ENCODE measurements at regions not wholly inside any gene's neighbourhood (a gene's known extent, or its start where the extent isn't known, plus 50 kb on each side); places are given as distances from the start of the nearest gene placed in this dataset.

DNA sequence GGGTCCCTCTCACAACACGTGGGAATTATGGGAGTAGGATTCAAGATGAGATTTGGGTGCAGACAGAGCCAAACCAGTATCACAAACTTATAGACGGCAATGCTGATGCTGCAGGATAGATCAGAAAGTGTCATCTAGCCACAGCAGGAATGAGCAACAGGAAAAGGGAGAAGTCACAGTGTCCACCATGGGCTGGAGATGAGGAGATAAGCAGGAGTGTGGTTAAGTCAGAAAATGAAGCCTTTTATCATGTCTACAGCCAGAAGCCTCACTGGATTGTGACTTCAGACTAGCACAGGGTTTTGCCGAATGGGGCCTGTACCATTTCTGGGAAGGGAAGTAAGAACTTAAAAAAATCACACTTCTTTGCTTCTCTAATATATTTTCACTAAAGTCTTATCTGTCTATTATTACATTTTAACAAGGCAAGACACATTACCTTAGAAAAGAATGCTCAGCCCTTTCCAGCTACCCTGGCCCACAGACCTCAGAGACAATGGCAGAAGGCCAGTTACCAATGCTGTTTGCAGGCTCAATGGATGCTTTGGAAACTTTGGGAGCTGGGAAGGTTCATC is 490.2 kb upstream of the SALL1 start:
- DNase-seq, result no peak

DNA sequence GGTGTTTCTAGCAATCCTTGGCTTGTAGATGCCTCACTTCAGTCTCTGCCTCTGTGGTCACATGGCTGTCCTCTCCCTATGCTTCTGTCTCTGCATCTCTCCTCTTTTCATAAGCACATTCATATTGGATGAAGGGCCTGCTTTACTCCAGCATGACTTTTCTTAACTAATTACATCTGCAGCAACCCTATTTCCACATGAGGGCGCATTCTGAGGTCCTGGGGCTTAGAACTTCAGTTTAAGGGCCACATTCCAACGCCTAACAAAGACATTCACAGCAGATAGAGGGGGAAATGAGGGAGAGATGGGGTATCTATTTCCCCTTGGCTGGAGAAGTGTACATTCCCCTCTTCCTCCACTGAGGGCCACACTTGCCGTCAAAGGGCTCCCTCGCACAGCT is 489.1 kb upstream of the SALL1 start:
- no peak for DNase-seq

DNA sequence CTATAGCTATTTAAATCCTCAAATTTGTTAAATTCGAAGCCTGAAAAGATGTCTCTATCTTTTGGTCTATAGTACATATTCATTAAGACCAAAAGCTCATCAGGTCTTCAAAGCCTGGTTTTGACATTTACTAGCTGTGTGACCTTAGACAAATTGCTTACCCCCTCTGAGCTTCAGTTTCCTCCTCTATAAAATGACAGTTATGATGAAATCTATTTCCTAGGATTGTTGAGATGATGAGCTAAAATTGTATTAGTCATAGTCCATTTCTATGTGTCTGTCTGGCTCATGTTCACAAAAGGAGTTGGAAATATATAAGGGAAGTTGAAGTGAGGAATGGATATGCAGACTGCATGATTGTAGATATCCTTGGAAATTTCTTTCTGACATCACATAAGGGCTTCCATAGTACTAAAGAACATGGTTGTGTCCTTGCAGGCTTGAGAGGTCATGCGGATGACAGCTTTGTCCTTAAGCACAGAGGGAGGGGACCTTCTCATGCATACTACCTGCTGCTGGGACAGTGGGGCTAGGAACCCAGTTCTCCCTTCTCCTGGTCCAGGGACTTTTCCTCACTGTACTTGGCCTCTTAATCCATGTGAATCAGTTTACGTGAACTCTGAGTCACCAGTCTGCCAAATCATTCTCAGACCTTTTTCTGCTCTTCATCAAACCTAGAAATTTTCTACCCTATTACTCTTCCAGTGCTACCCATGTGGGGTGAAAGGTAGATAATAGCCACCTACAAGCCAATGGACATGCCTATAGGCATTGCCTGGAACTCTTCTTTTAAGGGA is 487.5 kb upstream of the SALL1 start:
- no peak for DNase-seq

DNA sequence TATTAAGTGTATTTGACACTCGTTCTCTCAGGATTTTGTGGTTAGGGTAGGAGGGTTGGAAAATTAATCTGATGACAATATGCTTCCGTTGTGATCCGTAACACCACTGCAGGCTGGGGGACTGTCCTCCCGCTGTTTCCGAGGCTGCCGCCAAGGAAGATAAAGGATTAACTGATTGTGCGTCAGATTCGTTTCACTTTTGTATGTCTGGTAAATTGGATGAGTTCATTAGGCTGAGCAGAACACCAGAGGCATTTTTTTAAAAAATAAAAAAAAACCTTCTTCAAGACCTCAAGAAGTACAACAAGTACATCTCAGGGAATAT is 486.7 kb upstream of the SALL1 start:
- no peak for DNase-seq

DNA sequence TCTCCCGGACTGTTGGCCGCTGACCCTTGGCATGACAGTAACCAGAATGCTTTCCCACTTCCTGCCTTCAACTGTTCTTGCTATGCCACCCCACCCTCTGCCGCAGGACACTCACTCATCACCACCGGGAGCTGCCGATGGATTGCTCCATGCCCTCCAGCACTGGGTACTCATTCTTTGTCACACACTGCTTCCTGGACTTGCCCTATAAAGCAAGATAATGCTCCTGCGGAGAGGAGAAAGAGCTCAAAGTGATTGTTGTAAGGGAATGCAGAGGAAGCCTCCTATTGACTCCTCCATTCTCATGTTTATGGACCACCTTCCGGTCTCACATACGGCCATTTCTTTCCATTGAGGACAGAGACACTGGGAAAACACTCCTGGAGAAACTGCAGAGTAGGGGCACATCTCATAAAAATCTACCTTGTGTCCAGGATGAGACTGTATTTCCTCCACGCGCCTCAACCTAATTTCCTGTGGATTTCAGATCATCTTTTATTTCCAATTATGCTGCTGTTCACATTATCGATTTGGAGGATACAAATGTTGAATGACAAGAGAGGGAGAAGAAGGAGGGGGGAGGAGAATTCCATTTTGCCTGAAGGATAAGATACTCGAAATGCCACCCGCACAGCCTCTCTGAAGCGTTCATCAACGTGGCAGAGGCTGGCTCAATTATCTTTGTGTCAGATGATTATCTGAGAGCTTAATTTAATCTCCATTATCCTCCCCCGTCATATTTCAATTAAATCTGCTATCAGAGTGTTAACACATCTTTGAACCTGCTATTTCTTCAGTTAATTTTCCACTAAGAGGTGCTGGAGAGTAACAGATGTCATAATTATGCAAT is 486.1 kb upstream of the SALL1 start:
- no peak for DNase-seq

DNA sequence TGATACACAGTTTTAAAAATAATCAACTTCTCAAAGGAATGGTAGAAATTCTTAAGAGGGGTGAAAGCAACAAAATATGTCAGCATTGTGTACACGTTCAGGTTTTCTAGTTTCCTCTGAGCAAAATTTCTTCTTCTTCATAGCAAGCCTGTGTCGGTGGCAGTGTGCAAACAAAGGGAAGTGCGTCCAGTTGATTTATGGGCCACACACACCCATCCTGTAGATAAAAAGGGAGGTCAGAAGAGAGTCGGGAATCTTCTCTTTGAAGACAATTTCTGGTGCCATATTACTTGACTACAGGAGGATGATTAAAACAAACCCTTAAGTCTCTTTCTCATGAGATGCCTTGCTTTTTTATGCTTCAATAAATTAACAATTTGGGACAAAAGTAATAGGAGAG is 484.1 kb upstream of the SALL1 start:
- no peak for DNase-seq

DNA sequence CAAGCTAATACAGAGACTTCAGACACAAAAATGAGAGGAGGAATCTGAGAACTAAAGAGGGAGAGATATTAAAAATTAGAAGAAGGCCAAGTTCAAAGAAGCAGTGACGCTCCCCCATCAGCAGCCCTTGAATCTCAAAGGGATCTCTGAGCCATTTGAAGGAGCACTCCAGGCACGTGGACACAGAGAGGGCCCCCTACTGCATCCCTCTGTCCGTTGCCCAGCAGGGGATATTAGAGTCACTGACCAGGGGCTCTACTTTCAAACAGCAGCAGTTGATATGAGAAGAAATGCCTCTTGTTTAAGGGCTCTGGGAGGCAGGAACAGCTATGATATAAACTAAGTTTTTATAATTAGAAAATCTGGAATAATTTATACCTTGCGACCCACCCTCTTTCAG is 479.0 kb upstream of the SALL1 start:
- no peak for DNase-seq

DNA sequence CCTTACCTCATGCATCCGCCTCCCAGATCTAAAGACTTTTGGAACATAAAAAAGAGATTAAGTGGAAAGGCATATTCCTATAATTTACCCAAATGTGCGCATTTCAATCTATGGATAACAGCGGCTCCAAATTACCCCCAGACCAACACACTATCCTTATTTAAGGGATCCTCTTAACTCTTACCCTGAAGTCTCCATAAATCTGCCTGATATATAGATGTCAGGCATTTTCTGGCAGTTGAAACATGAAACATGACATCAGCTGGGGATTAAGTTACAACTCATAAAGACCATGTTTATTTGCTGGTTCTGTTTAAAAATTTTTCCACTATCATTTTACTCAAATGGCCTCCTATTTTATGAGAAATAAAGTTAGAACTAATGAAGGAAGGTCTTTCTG is 478.5 kb upstream of the SALL1 start:
- no peak for DNase-seq

DNA sequence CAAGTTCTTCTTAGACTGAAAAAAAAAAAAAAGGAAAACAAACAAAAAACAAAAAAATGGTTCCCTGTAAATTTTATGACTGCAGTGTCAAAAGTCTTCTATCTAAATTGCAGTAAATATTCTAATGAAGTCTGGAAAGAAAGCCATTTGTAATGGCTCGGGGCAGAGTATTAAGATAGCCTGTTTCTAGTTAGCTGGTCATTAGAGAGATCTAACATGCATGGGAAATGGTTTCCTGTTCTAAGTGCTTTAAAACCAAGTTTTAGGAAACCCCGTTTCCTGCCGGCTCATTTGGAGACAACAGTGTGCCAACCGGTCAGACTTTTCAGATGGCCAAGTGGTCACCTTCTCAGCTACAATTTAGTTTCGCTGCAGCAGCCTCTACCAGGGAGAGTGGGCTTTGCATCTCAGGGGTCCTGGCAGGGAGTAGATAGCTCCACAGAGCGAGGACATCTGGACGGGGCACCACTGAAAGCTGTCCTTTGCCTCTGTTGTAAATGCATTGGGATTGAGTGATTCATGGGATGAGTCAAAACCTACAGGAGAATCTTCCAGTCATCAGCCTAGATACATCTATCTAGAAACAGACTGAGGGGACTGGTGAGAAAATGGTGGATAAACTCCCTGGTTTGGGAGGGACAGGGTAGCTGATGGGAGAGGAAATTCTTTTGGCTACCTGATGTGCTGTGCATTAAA is 473.2 kb upstream of the SALL1 start:
- DNase-seq, result no peak

DNA sequence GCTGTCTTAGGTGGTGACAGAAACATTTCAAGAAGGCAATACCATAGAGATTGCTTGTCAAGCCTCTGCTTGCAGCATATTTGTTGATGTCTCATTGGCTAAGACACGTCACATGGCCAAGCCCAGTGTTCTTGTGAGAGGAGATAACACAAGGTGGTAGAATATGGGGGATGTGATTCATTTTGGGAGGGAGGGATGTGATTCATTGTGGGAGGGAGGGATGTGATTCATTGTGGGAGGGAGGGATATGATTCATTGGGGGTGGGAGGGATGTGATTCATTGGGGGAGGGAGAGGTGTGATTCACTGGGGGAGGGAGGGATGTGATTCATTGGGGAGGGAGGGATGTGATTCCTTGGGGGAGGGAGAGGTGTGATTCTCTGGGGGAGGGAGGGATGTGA is 470.5 kb upstream of the SALL1 start:
- DNase-seq, result no peak

DNA sequence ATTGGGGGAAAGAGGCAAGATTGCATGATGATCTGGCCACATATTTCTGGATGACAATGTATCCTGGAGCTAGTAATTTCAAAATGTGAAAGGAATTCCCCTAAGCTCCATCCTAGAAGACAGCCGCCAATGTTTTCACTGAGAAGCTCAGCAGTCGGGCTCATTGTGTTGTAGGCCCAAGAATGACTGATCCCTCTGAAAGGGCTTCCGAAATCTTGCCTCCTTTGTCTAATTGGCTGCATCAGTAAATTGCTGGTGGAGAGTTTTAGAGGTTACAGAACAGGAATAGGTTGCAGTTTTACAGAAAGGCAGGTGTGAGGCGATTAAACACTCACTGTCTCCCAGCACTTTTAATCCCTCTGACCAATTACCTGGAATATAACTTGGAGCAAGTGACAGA is 464.1 kb upstream of the SALL1 start:
- no peak for DNase-seq

DNA sequence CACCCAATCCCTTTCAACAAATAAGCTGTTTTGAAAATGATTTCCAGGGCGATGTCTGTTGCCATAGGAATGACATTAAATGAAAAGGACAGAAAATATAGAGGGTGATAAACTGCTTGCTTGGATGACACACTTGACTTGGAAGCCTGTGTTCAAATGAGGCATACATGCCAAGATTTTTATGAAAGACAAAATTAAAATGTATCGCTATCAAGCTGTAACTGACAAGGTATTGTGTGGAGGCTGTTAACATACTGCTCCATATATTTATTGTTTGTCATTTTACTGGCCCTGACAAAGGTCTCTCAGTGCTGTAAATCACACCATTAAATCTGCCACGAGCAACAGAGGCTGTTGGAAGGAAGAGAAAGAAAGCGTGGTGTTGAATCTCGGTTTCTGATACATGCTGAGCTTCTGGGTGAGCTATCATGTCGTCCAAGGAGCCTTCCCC is 456.2 kb upstream of the SALL1 start:
- DNase-seq, result no peak

DNA sequence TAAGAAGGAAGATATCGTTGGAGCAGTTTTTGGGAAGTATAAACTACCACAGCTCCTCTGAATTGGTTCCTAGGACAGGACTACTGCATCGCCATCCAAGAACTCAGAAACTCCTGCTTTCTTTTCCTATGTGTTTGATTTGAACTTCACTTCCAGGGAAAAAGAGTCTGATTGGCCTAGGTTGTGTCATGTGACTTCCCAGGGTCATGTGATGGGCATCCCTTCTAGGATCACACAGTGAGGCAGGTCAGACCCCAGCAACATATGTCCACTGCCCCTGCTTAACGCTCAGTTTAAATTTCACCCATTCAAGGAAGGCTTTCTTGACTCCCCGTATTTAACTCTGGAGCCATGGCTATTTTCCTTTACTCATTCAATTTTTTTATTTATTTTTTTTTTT is 445.2 kb upstream of the SALL1 start:
- no peak for DNase-seq

DNA sequence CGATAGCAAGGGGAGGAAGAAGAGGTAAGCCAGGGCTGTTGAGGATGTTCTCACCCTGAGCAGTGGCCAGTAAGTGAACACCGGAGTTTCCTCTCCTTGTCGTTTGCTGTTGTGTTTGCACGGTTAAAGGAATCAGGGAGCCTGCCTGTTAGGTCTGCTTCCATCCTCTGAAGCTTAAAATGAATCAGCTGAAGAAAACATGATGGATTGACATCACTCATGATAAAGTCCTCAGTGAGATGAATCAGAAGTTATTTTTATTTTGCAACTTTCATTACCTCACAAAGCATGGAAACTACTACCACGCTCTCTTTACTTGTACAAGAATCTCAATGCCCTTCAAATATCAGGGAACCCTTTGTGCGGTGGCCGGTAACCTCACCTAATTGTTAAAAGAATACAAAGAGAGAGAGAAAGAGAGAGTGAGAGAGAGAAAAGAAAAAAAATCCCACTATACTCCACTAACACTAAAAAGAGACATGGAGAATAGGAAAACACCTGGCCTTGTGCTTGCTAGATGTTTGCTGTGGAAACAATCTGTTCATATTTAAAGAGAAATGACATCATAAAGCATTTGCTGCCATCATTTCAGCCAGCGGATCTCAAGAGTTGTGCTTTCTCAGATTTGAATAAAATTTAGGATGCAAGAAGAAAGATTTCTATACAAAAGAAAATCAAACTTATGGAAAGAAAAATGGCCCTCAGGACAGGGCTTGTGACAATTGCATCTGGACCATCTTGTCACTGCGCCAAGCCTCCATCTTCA is 441.6 kb upstream of the SALL1 start:
- no peak for DNase-seq

DNA sequence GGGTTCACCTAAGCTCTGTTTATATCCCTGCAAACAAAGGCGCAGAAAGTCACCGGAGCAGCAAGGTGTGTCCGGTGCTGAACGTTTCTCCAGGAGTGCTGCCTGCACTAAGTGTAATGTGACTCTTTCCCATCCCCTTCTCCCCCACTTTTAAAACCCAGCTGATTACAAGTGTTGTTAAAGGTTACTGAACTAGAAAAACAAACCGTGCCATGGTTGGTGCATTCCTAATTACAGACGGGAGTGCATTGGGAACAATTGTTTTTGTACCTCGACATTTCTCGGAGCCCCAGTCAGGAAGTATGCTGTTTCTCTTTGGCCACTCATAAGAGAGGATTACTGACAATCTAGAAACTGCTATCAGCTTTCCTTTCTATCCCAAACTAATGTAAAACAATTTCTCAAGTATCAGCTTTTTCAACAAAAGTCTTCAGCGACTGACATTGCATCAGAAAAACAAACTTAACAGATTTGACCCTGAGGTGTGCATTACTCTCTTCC is 441.0 kb upstream of the SALL1 start:
- DNase-seq, result no peak

DNA sequence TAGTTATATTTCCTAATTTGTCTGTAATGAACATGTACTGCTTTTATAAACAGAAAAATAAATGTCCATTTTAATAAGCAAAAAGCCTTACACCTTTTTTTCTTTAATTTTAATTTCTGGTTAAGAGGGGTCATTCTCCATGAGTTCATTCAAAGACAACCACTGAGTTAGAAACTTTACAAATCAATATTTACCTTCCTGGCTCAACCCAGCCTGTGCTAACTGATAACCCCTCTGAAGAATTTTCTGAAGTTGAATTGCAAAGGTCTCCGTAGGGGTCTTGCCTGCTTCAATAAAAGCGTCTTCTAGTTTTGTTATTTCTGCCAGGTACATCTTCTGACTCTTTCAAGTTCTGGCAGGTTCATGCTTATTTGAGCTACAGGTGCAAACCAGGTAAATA is 440.4 kb upstream of the SALL1 start:
- no peak for DNase-seq

DNA sequence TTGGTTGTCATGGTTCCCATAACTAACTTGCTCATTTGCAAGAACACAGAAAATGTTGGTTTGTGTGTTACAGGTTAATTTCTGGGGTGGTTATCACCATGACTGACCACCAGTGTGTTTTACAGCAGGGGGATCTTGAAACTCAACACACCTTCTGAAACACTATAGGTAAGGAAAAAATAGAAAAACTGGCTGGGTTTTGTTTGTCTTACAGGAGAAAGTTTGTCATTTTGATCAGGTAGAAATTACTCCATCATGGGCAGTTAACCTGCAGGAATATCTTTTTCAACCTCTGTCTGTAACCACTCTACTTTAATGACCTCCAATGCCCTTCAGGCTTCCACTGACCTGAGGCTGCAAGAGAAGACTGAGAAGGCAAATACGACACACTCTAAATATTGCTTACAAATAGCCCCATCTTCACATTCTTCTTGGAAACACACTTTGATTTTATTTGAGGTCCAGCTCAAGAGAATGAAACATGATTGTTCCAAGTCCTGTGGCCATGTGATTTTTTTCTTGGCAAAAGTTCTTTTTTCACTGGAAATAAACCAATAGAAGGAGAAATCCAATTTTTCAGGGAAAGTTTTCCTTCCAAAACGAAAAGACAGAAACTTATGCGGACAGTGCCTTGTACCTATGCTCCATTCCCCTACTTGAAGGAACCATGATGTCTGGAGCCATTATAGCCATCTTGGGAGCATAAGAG is 428.7 kb upstream of the SALL1 start:
- no peak for DNase-seq

DNA sequence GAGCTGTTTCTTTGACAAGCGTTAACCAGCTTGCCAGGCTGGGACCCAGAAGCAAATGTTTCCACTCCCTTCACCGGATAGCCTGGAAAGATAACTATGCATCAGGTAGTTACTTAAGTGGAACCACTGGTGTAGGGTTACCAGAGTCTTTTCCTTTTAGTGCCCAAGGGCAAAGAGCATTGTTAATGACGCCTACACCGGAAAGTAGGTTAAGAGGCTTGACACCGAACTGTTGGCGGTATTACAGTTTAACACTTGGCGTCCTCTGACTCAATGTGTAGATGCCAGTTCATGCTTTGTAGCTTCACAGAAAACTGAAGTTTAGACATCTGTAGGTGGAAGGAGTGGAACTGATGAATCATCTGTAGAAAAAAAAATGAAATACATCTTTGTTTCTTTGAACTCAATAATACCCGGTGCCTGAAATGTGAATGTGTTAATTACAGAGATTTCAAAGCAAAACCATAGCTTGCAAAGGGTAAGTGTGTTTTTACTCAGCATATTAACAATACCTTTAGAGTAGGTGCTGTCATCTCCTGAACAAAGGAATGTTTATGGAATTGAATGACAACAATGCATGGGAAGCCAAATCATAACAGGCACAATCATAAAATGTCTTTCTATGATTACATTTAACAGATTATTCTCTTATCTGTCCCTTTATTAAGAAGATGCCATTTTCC is 426.7 kb upstream of the SALL1 start:
- DNase-seq, result no peak

DNA sequence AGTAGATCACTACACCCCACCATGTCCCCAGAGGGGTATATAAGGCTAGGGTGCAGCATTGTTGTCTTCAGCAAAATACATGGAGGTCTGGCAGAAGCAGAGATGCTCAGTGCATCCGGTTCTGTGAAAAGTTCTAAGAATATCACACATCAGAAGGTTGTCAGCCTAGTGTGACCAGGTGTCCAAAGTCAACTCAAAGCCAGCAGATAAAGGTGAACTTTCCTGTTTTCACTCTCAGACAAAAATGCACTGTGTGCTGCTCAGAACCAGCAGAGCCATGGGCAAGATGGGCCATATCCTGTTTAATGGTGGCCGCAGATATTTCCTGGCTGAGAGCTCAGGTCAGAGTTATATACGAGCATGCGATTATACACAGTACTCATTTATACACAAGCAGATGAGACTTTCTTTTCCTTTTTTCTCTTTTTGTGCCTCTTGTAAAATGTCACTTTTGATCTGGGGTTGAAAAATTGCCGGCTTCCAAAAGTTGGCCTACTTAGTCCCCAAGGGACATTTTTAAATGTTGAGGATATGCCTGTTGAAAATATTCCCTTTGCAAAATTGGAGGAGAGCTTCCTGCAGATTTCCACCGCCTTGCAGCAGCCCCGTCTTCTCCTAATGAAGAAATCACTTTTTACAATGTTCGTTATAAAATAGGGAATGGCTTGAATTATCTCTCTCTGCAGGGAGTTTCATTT is 425.6 kb upstream of the SALL1 start:
- no peak for DNase-seq

DNA sequence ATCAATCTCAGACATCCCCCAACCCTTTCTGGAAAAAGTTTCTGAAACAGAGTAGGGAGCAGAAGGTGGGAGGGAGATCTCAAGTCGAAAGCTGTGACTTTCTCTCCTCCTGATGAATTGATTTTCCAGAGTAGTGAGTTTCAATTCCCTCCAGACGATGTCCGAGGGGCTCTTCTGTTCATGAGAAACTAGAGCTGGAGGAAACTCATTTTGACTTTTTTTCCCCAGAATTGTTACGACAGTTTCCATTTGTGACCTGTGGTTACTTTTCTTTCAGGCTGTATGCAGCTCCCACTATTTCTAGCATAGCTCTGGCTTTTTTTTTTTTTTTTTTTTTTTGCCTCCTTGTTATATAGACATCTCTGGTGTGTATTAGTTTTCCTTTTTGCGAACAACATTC is 422.1 kb upstream of the SALL1 start:
- DNase-seq, result no peak
